ENCODE measurements at regions not wholly inside any gene's neighbourhood (a gene's known extent, or its start where the extent isn't known, plus 50 kb on each side); places are given as distances from the start of the nearest gene placed in this dataset.
"Not testable (repeated sequence)": the region's sequence is repeated elsewhere in the genome, so short reads cannot be mapped to it uniquely, and the experiment has no call there.

DNA sequence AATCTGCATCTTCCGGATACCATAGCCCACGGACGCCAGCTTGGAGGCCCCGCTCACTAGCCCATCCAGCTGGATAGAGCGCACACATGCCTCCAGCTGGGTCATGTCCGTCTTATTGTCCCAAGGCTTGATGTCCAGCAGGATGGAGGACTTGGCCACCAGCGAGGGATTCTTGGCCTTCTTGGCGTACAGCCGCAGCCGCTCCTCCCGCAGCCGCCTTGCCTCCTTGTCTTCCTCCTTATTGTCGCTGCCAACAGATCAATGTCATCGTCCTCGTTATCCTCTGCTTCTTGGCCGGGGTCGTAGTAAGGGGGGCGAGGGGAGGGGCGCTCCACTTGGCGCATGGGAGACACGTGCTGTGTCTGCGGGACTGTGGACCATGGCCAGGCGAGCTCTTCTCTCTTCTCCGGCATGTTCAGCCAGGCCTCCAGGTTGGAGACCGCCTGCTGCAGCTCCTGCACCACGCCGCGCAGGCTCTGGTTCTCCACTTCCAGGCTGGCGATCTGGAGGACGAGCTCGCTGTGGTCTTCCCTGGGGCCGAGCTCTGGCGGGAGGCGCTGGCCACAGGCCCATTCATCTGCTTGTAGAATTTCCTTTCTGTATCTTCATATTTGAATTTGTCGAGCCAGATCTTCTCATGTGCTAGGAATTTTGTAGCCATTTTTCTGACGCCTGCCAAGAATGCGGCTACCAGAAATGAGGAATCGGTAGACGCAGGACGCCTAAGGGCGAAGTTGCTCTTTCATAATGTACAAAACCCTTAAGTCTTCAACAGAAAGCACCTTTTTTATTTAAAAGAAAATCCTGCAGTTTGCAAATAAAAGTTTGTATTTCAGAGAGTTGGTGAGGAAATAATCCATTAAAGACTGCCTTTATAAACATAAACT is 60.1 kb upstream of the PTPRK start:
- no peak for DNase-seq

DNA sequence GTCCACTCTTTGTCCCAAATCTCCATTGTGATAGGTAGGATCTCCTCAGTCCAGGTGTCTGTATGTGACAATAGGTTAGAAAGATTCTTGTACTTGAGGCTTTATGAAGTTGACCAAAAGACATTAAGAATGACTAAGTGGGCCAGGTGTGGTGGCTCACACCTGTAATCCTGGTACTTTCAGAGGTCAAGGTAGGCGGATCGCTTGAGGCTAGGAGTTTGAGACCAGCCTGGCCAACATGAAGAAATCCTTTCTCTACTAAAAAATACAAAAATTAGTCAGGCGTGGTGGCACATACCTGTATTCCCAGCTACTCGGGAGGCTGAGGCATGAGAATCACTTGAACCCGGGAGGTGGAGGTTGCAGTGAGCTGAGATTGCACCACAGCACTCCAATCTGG is 54.9 kb upstream of the PTPRK start:
- not testable (repeated sequence) for DNase-seq

GRCh38 chr6:128574402-128574801 is 54.0 kb upstream of the PTPRK start:
- no peak for DNase-seq

DNA sequence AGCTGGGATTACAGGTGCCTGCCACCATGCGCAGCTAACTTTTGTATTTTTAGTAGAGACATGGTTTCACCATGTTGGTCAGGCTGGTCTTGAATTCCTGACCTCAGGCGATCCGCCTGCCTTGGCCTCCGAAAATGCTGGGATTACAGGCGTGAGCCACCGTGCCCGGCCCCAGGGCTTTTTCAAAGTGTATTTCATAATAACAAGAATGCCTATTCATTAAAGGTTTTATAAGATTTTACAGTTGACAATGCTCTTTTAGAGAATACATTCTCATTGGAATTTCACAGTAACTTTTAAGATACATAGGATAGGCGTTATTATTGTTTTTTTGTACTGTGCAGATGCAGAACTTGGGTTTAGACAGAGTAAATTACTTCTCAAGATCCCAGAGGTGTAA is 52.6 kb upstream of the PTPRK start:
- no peak for DNase-seq

GRCh38 chr6:128572294-128572693 is 51.9 kb upstream of the PTPRK start:
- DNase-seq, result no peak

DNA sequence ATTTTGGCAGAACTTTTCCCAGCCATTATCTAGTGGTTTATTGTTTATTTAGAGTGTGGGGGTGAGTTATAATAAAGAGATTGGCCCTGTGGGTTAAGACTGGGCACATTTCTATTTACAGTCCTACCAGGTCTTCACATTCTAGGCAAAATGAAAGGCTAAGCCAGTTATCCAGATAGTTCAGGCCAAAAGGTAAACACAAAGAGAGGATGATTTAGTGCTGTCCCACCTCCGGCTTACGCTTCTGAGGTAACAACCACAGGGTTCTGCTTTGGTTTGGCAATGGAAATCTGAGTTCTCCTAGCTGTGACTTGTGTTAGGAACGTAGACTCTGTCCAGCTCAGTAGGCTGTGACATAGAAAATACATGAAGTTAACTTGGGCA is 50.3 kb upstream of the PTPRK start:
- DNase-seq, result no peak

- no peak for DNase-seq
Observed at GRCh38 chr6:128569732-128570679, 49.6 kb upstream of the PTPRK start.

Measured in inflammatory macrophage treated with lipopolysaccharide for 4 hours (primary cell).